ENCODE measurements at regions not wholly inside any gene's neighbourhood (a gene's known extent, or its start where the extent isn't known, plus 50 kb on each side); places are given as distances from the start of the nearest gene placed in this dataset.
"Not testable (repeated sequence)": the region's sequence is repeated elsewhere in the genome, so short reads cannot be mapped to it uniquely, and the experiment has no call there.

GRCh38 chr3:148439254-148439822 lies 258.4 kb upstream of the AGTR1 start:
- DNase-seq, result no peak

- DNase-seq, result no peak
Observed at GRCh38 chr3:148441191-148441590, 256.5 kb upstream of the AGTR1 start.

- DNase-seq, result no peak
Observed at GRCh38 chr3:148450819-148451218, 246.9 kb upstream of the AGTR1 start.

GRCh38 chr3:148451969-148452368 lies 245.7 kb upstream of the AGTR1 start:
- no peak for DNase-seq

GRCh38 chr3:148453781-148454191 lies 243.9 kb upstream of the AGTR1 start:
- DNase-seq, result no peak

- no peak for DNase-seq
Observed at GRCh38 chr3:148455098-148455497, 242.6 kb upstream of the AGTR1 start.

GRCh38 chr3:148457886-148458285 lies 239.8 kb upstream of the AGTR1 start:
- no peak for DNase-seq

GRCh38 chr3:148459931-148460513 lies 237.7 kb upstream of the AGTR1 start:
- DNase-seq, result no peak

- no peak for DNase-seq
Observed at GRCh38 chr3:148460686-148461085, 237.0 kb upstream of the AGTR1 start.

GRCh38 chr3:148464246-148464645 lies 233.5 kb upstream of the AGTR1 start:
- no peak for DNase-seq

- no peak for DNase-seq
Observed at GRCh38 chr3:148466143-148466542, 231.6 kb upstream of the AGTR1 start.

GRCh38 chr3:148466980-148467740 lies 230.5 kb upstream of the AGTR1 start:
- DNase-seq, result no peak

- no peak for DNase-seq
Observed at GRCh38 chr3:148477375-148477774, 220.3 kb upstream of the AGTR1 start.

- no peak for DNase-seq
Observed at GRCh38 chr3:148493631-148494030, 204.1 kb upstream of the AGTR1 start.

- DNase-seq, result no peak
Observed at GRCh38 chr3:148494451-148494850, 203.3 kb upstream of the AGTR1 start.

- no peak for DNase-seq
Observed at GRCh38 chr3:148500881-148501280, 196.8 kb upstream of the AGTR1 start.

- no peak for DNase-seq
Observed at GRCh38 chr3:148510116-148510515, 187.6 kb upstream of the AGTR1 start.

GRCh38 chr3:148510561-148510960 lies 187.1 kb upstream of the AGTR1 start:
- DNase-seq, result no peak

- DNase-seq, result no peak
Observed at GRCh38 chr3:148512648-148513047, 185.1 kb upstream of the AGTR1 start.

GRCh38 chr3:148513096-148513543 lies 184.6 kb upstream of the AGTR1 start:
- DNase-seq, result no peak

- DNase-seq, result no peak
Observed at GRCh38 chr3:148518520-148518919, 179.2 kb upstream of the AGTR1 start.

GRCh38 chr3:148525621-148526020 lies 172.1 kb upstream of the AGTR1 start:
- not testable (repeated sequence) for DNase-seq

GRCh38 chr3:148528024-148528423 lies 169.7 kb upstream of the AGTR1 start:
- no peak for DNase-seq

GRCh38 chr3:148531836-148532235 lies 165.9 kb upstream of the AGTR1 start:
- DNase-seq, result no peak
